Neural cell (in vitro differentiated cells): ENCODE measurements at regions not wholly inside any gene's neighbourhood (a gene's known extent, or its start where the extent isn't known, plus 50 kb on each side); places are given as distances from the start of the nearest gene placed in this dataset.

Source experiments
- H2AFZ ChIP-seq: fragments of 200-600, 300-800 bp; sonication (generic), shearing (Covaris generic); 2 replicates; pipeline ENCODE4 v1.6.0; 2014; ENCODE audit warnings: low read depth, mild to moderate bottlenecking, antibody characterized with exemption, low read length, moderate library complexity
- H3F3A ChIP-seq: fragments of 200-600 bp; shearing (Covaris generic); 2 replicates; pipeline ENCODE4 v1.6.1; 2016; ENCODE audit warnings: mild to moderate bottlenecking, moderate library complexity, mixed read lengths, antibody characterized with exemption, low read length; ENCODE audit not compliant: insufficient read depth, poor library complexity, severe bottlenecking
- H3K27ac ChIP-seq: fragments of 200-600, 300-800 bp; sonication (generic), shearing (Covaris generic); 2 replicates; pipeline ENCODE4 v1.5.1; 2014; ENCODE audit warnings: mild to moderate bottlenecking, low read length, moderate library complexity
- H3K27me3 ChIP-seq: fragments of 300-800, 200-600 bp; sonication (generic), shearing (Covaris generic); 2 replicates; pipeline ENCODE4 v1.6.0; 2014; ENCODE audit warnings: mild to moderate bottlenecking, low read depth, low read length, moderate library complexity; ENCODE audit not compliant: insufficient read depth
- H3K36me3 ChIP-seq: fragments of 300-800, 200-600 bp; sonication (generic), shearing (Covaris generic); 2 replicates; pipeline ENCODE4 v1.5.1; 2014; ENCODE audit warnings: mild to moderate bottlenecking, antibody characterized with exemption, low read length, moderate library complexity; ENCODE audit not compliant: insufficient read depth
- H3K4me2 ChIP-seq: fragments of 300-800, 200-600 bp; sonication (generic), shearing (Covaris generic); 2 replicates; pipeline ENCODE4 v1.6.0; 2014; ENCODE audit warnings: mild to moderate bottlenecking, low read length
- H3K4me3 ChIP-seq: fragments of 300-800, 200-600 bp; sonication (generic), shearing (Covaris generic); 2 replicates; pipeline ENCODE4 v1.5.1; 2014; ENCODE audit warnings: mild to moderate bottlenecking, low read length, moderate library complexity
- H3K79me2 ChIP-seq: fragments of 200-600 bp; shearing (Covaris generic); replicated peaks from 2 replicates; pipeline ENCODE4 v1.6.0; 2014; ENCODE audit warnings: mild to moderate bottlenecking, low read length, moderate library complexity; ENCODE audit not compliant: insufficient read depth
- H3K9ac ChIP-seq: fragments of 300-800, 200-600 bp; sonication (generic), shearing (Covaris generic); 2 replicates; pipeline ENCODE4 v1.6.1; 2016; ENCODE audit warnings: mild to moderate bottlenecking, low read length, mixed read lengths
- H3K9me2 ChIP-seq: fragments of 200-600 bp; shearing (Covaris generic); 2 replicates; pipeline ENCODE4 v1.6.1; 2016; ENCODE audit warnings: mild to moderate bottlenecking, low read length, mixed read lengths; ENCODE audit not compliant: insufficient read depth
- H3K9me3 ChIP-seq: fragments of 200-600, 300-800 bp; sonication (generic), shearing (Covaris generic); 2 replicates; pipeline ENCODE4 v1.6.1; 2016; ENCODE audit warnings: mild to moderate bottlenecking, mixed run types, low read length, moderate library complexity, mixed read lengths
- H4K20me1 ChIP-seq: fragments of 200-600 bp; shearing (Covaris generic); 2 replicates; pipeline ENCODE4 v1.6.1; 2016; ENCODE audit warnings: mild to moderate bottlenecking, mixed run types; ENCODE audit not compliant: insufficient read depth
- CTCF ChIP-seq: fragments of 450-650 bp; IDR thresholded peaks from 2 replicates; pipeline ENCODE4 v1.5.1; 2014; ENCODE audit warnings: antibody characterized with exemption, mild to moderate bottlenecking, moderate library complexity; ENCODE audit not compliant: poor library complexity, severe bottlenecking
- EP300 ChIP-seq: fragments of 450-650 bp; conservative IDR thresholded peaks from 2 replicates; pipeline ENCODE4 v1.6.1; 2014; ENCODE audit warnings: antibody characterized with exemption, mild to moderate bottlenecking, moderate library complexity; ENCODE audit not compliant: poor library complexity, severe bottlenecking
- EZH2 ChIP-seq: fragments of 200-600, 300-800 bp; shearing (Covaris generic), sonication (generic); IDR thresholded peaks from 2 replicates; pipeline ENCODE4 v1.6.1; 2014; ENCODE audit warnings: antibody characterized with exemption, low read length, borderline replicate concordance, mild to moderate bottlenecking; ENCODE audit not compliant: insufficient read depth, poor library complexity, severe bottlenecking
- MXI1 ChIP-seq: fragments of 450-650 bp; conservative IDR thresholded peaks from 2 replicates; pipeline ENCODE4 v1.6.1; 2014; ENCODE audit warnings: antibody characterized with exemption, mild to moderate bottlenecking; ENCODE audit not compliant: poor library complexity, severe bottlenecking
- POLR2AphosphoS5 ChIP-seq: IDR thresholded peaks from 2 replicates; pipeline ENCODE4 v1.6.1; 2012
- RAD21 ChIP-seq: fragments of 450-650 bp; conservative IDR thresholded peaks from 2 replicates; pipeline ENCODE4 v1.6.1; 2014; ENCODE audit warnings: antibody characterized with exemption, mild to moderate bottlenecking, moderate library complexity
- REST ChIP-seq: IDR thresholded peaks from 2 replicates; pipeline ENCODE4 v1.6.1; 2012; ENCODE audit warnings: borderline replicate concordance
- SMC3 ChIP-seq: fragments of 450-650 bp; conservative IDR thresholded peaks from 2 replicates; pipeline ENCODE4 v1.6.1; 2014; ENCODE audit warnings: antibody characterized with exemption, mild to moderate bottlenecking, moderate library complexity; ENCODE audit not compliant: poor library complexity
- TAF1 ChIP-seq: IDR thresholded peaks from 2 replicates; pipeline ENCODE4 v1.6.1; 2012; ENCODE audit warnings: low read depth

GRCh38 chr6:134667111-134667510, 282.8 kb downstream of the ALDH8A1 start:
- H3K27me3 ChIP-seq, result no peaks in the 10 kb centered on the region
- no peak overlapping the region for H2AFZ ChIP-seq
- no peak for TF ChIP-seq REST
- TF ChIP-seq POLR2AphosphoS5, result no peak
- TF ChIP-seq RAD21, result no peak
- no peak for TF ChIP-seq EP300
- TF ChIP-seq SMC3, result no peak
- no peak for TF ChIP-seq TAF1
- TF ChIP-seq EZH2, result no peak
- TF ChIP-seq CTCF, result no peak
- TF ChIP-seq MXI1, result no peak
- H3F3A ChIP-seq, result no peaks in the 10 kb centered on the region
- H3K9ac ChIP-seq, result no peak overlapping the region
- no peak overlapping the region for H3K4me2 ChIP-seq
- no peak overlapping the region for H3K4me3 ChIP-seq
- H3K9me2 ChIP-seq, result no peaks in the 10 kb centered on the region
- no peaks in the 10 kb centered on the region for H3K9me3 ChIP-seq
- no peak overlapping the region for H3K27ac ChIP-seq
- no peaks in the 10 kb centered on the region for H3K36me3 ChIP-seq
- H3K79me2 ChIP-seq, result no peaks in the 10 kb centered on the region
- H4K20me1 ChIP-seq, result no peaks in the 10 kb centered on the region

GRCh38 chr6:134666125-134666524, 283.8 kb downstream of the ALDH8A1 start:
- Histone ChIP-seq H3K36me3 (no peaks in the 10 kb centered on the region), H3K27ac (no peak overlapping the region), H3K79me2 (no peaks in the 10 kb centered on the region), H3K27me3 (no peaks in the 10 kb centered on the region), H3K9me2 (no peaks in the 10 kb centered on the region), H3K4me2 (no peak overlapping the region), H4K20me1 (no peaks in the 10 kb centered on the region), H3K9ac (no peak overlapping the region), H2AFZ (no peak overlapping the region), H3F3A (no peaks in the 10 kb centered on the region), H3K4me3 (no peak overlapping the region), H3K9me3 (no peaks in the 10 kb centered on the region)
- no peak for TF ChIP-seq POLR2AphosphoS5
- no peak for TF ChIP-seq SMC3
- no peak for TF ChIP-seq RAD21
- TF ChIP-seq MXI1, result no peak
- TF ChIP-seq EP300, result no peak
